ENCODE measurements at regions not wholly inside any gene's neighbourhood (a gene's known extent, or its start where the extent isn't known, plus 50 kb on each side); places are given as distances from the start of the nearest gene placed in this dataset.
A peak's percentile ranks its signal among the peaks of the same experiment; 100 is the strongest.

GRCh38 chr15:70494852-70495571, 268.3 kb downstream of the UACA start:
- intact Hi-C loops (cut with micrococcal nuclease; ENCODE audit: unreplicated experiment), result no loop called here
- Histone ChIP-seq H3K27ac (ENCODE audit: low read depth, low read length, poor library complexity, severe bottlenecking) (peak overlapping the region; percentile 24), H3K4me1 (ENCODE audit: insufficient read depth, low read length, poor library complexity, severe bottlenecking) (peaks cover 59% of the 10 kb centered on the region), H4K20me1 (ENCODE audit: insufficient read depth, low read length) (no peaks in the 10 kb centered on the region), H3K36me3 (ENCODE audit: insufficient read depth, low read length) (no peaks in the 10 kb centered on the region), H3K79me2 (ENCODE audit: insufficient read depth, low read depth, low read length) (no peaks in the 10 kb centered on the region), H3K4me2 (ENCODE audit: low read length) (peak overlapping the region; percentile 81), H3K4me3 (ENCODE audit: low read depth, low read length, poor library complexity, severe bottlenecking) (no peak overlapping the region), H2AFZ (ENCODE audit: low read length) (peak overlapping the region; percentile 57; the same call in 1 of the 2 replicates), H3K9me2 (ENCODE audit: insufficient read depth, low read length) (no peaks in the 10 kb centered on the region), H3K9me3 (ENCODE audit: low read length) (no peaks in the 10 kb centered on the region)
- ChIA-PET CTCF (ENCODE audit: unreplicated experiment) (interaction anchor here (1.3 kb wide), 1 partner anchor 10 kb away, joined by 4 read pairs; no protein-coding TSS in a partner anchor), POLR2A (interaction anchor here (1.2 to 1.5 kb wide), 2 partner anchors 9 kb away, joined by 3 to 11 read pairs; no protein-coding TSS in a partner anchor)
- TF ChIP-seq CTCF (conservative IDR thresholded peaks at IDR 0.05; ENCODE audit: low read length) (no peak), EZH2phosphoT487 (IDR thresholded peaks at IDR 0.05; ENCODE audit: borderline replicate concordance, low read depth, low read length) (no peak)
- BruUV-seq (replicated peaks), result no TSS peak
- DNase-seq (ENCODE audit: low spot score), result no peak

GRCh38 chr15:70494517-70494851, 268.9 kb downstream of the UACA start:
- no peak for TF ChIP-seq EZH2phosphoT487 (IDR thresholded peaks at IDR 0.05; ENCODE audit: borderline replicate concordance, low read depth, low read length)
- no peak for TF ChIP-seq CTCF (conservative IDR thresholded peaks at IDR 0.05; ENCODE audit: low read length)
- Histone ChIP-seq H3K79me2 (ENCODE audit: insufficient read depth, low read depth, low read length) (no peaks in the 10 kb centered on the region), H3K4me2 (ENCODE audit: low read length) (peak overlapping the region; percentile 81), H3K4me1 (ENCODE audit: insufficient read depth, low read length, poor library complexity, severe bottlenecking) (peaks cover 59% of the 10 kb centered on the region), H2AFZ (ENCODE audit: low read length) (peak overlapping the region; percentile 57; the same call in 1 of the 2 replicates), H3K9me2 (ENCODE audit: insufficient read depth, low read length) (no peaks in the 10 kb centered on the region), H4K20me1 (ENCODE audit: insufficient read depth, low read length) (no peaks in the 10 kb centered on the region), H3K9me3 (ENCODE audit: low read length) (no peaks in the 10 kb centered on the region), H3K27ac (ENCODE audit: low read depth, low read length, poor library complexity, severe bottlenecking) (peak overlapping the region; percentile 24), H3K4me3 (ENCODE audit: low read depth, low read length, poor library complexity, severe bottlenecking) (no peak overlapping the region), H3K36me3 (ENCODE audit: insufficient read depth, low read length) (no peaks in the 10 kb centered on the region)
- no TSS peak for BruUV-seq (replicated peaks)
- peak; percentile 33 for DNase-seq (ENCODE audit: low spot score)
- ChIA-PET POLR2A (interaction anchor here (1.5 kb wide), 1 partner anchor 10 kb away, joined by 11 read pairs; no protein-coding TSS in a partner anchor), CTCF (ENCODE audit: unreplicated experiment) (no interaction called here)
- intact Hi-C loops (cut with micrococcal nuclease; ENCODE audit: unreplicated experiment), result no loop called here

Measured in OCI-LY7 (cell line).